ENCODE measurements at regions not wholly inside any gene's neighbourhood (a gene's known extent, or its start where the extent isn't known, plus 50 kb on each side); places are given as distances from the start of the nearest gene placed in this dataset.
A peak's percentile ranks its signal among the peaks of the same experiment; 100 is the strongest.

DNA sequence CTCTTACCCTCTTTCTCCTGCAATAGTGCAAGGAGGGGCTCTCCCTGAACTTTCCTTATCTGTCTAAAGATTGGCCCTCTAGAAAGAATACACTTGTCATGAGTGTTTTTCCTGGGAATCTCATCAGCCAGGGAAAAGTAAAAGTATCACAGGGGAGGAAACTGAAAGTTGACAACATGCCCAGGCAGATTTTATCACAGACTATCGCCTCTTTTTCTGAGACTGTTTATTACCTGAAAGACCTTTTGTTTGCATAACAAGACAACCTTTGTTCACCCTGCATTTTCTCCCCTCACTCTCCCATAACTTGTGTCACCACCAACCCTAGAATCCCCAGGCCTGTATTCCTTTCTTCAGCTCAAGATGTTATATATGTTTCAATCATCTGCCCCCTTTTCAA lies 794.7 kb upstream of the ADAMTS5 start:
- no peaks in the 10 kb centered on the region for H3K27me3 ChIP-seq (replicated peaks)
- H3K36me3 ChIP-seq (replicated peaks) = no peaks in the 10 kb centered on the region
- in situ Hi-C loops (cut with HindIII; ENCODE audit: low pct_ligation_motif_present, low sequenced_read_pairs) = no loop called here
- DNase-seq = no peak
- TF ChIP-seq, protein P1, sequence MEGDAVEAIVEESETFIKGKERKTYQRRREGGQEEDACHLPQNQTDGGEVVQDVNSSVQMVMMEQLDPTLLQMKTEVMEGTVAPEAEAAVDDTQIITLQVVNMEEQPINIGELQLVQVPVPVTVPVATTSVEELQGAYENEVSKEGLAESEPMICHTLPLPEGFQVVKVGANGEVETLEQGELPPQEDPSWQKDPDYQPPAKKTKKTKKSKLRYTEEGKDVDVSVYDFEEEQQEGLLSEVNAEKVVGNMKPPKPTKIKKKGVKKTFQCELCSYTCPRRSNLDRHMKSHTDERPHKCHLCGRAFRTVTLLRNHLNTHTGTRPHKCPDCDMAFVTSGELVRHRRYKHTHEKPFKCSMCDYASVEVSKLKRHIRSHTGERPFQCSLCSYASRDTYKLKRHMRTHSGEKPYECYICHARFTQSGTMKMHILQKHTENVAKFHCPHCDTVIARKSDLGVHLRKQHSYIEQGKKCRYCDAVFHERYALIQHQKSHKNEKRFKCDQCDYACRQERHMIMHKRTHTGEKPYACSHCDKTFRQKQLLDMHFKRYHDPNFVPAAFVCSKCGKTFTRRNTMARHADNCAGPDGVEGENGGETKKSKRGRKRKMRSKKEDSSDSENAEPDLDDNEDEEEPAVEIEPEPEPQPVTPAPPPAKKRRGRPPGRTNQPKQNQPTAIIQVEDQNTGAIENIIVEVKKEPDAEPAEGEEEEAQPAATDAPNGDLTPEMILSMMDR (IDR thresholded peaks at IDR 0.05; ENCODE audit: low read depth, low read length, missing control alignments) = no peak
- no peak overlapping the region for H3K27ac ChIP-seq
- H3K4me3 ChIP-seq (ENCODE audit: low read depth, low read length) = no peak overlapping the region

DNA sequence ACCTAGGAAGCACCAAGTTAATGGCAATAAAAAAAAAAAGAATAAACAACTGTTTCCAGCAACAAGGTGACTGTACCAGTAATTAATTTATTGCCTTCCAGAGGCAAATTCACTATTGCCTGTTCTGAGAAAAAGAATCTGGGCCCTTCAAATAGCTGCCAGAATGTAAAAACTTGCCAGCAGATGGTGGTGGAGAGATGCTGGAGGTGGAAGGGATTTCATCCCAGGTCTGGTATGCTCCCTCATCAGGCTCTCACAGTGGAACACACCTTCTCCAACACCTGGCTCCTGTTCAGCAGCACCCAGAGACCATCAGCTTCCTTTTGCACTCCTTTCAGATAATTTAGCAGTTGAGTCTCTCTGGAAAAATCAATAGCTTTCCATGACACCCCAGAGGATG lies 792.9 kb upstream of the ADAMTS5 start:
- in situ Hi-C loops (cut with HindIII; ENCODE audit: low pct_ligation_motif_present, low sequenced_read_pairs) = no loop called here
- TF ChIP-seq, protein P1 (IDR thresholded peaks at IDR 0.05; ENCODE audit: low read depth, low read length, missing control alignments) = peak; percentile 30
- no peak overlapping the region for H3K4me3 ChIP-seq (ENCODE audit: low read depth, low read length)
- no peaks in the 10 kb centered on the region for H3K27me3 ChIP-seq (replicated peaks)
- no peaks in the 10 kb centered on the region for H3K36me3 ChIP-seq (replicated peaks)
- no peak overlapping the region for H3K27ac ChIP-seq
- DNase-seq = no peak

DNA sequence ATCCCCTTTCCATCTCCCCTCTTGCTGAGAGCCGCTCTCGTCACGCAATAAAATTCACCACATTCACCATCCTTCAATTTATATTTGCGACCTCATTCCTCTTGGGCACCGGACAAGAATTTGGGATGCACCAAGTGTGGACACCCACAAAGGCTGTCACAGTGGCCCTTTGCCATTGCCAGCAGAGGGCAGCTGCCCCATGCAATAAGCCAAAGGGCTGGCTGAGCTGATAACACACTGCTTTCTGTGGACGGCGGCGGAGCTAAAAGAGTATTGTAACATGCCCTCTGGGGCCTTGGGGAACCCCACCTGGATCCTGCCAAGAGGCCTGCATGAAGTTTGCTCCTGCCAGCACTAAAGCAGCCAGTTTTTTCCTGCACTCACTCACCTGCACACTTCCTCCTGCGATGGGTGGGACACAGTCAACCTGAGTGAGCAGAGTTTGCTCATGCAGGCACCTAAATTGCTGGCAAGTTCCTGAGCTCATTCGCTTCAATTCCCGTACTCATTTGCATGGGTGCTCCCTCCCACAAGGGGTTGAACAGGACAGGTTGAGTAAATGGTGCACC lies 792.3 kb upstream of the ADAMTS5 start:
- Histone ChIP-seq H3K27ac (no peak overlapping the region), H3K36me3 (replicated peaks) (no peaks in the 10 kb centered on the region), H3K27me3 (replicated peaks) (no peaks in the 10 kb centered on the region), H3K4me3 (ENCODE audit: low read depth, low read length) (no peak overlapping the region)
- TF ChIP-seq, protein P1 (IDR thresholded peaks at IDR 0.05; ENCODE audit: low read depth, low read length, missing control alignments) = peak; percentile 60
- no peak for DNase-seq
- in situ Hi-C loops (cut with HindIII; ENCODE audit: low pct_ligation_motif_present, low sequenced_read_pairs) = no loop called here

DNA sequence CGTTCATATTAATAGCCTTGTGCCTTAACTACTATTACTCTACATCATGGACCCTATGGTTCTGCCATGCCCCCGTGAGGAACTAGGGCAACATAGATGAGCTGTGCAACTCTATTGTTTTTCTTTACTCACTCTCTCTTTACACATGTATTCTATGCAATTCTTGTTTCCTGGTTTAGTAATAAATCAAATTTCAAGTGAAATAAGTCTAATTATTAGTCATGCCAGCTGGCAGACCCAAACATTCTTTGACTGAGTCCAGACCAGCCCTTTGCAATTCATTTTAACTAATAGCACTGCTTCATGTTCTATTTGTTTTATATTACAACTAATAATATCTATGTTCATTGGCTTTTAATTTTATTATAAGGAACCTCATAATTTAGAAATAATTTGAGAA lies 789.3 kb upstream of the ADAMTS5 start:
- H3K27ac ChIP-seq = no peak overlapping the region
- in situ Hi-C loops (cut with HindIII; ENCODE audit: low pct_ligation_motif_present, low sequenced_read_pairs) = no loop called here
- H3K4me3 ChIP-seq (ENCODE audit: low read depth, low read length) = no peak overlapping the region
- H3K36me3 ChIP-seq (replicated peaks) = no peaks in the 10 kb centered on the region
- no peaks in the 10 kb centered on the region for H3K27me3 ChIP-seq (replicated peaks)
- DNase-seq = no peak
- TF ChIP-seq, protein P1 (IDR thresholded peaks at IDR 0.05; ENCODE audit: low read depth, low read length, missing control alignments) = no peak

DNA sequence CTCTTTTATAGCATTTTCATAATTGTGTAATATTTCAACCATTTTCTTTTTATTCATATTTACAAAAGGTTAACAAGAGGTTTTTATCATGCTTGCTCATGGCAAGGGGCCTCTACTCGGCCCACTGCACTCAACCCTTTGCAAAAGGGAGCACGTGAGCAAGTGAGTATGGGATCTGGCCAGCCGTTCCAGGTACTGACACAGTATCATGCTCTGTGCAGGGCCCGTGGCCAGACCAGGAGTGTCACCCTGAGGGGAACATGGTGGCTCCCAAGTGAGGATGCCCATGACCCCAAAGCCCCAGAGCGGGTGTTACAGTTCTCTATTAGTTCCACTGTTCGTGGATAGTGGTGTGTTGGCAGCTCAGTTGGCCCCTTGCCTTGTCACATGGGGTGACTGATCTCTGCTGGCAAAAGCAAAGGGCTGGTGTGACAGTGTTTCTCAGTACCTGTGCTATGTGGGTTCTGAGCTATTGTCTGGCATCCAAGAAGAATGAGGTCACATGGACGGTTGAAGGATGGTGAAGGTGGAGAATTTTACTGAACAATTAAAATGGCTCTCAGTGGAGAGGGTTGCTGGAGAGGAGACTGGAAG lies 777.2 kb upstream of the ADAMTS5 start:
- TF ChIP-seq, protein P1 (IDR thresholded peaks at IDR 0.05; ENCODE audit: low read depth, low read length, missing control alignments) = no peak
- no peak for DNase-seq
- H3K27ac ChIP-seq = no peak overlapping the region
- no peak overlapping the region for H3K4me3 ChIP-seq (ENCODE audit: low read depth, low read length)
- in situ Hi-C loops (cut with HindIII; ENCODE audit: low pct_ligation_motif_present, low sequenced_read_pairs) = no loop called here
- no peaks in the 10 kb centered on the region for H3K27me3 ChIP-seq (replicated peaks)
- no peaks in the 10 kb centered on the region for H3K36me3 ChIP-seq (replicated peaks)

DNA sequence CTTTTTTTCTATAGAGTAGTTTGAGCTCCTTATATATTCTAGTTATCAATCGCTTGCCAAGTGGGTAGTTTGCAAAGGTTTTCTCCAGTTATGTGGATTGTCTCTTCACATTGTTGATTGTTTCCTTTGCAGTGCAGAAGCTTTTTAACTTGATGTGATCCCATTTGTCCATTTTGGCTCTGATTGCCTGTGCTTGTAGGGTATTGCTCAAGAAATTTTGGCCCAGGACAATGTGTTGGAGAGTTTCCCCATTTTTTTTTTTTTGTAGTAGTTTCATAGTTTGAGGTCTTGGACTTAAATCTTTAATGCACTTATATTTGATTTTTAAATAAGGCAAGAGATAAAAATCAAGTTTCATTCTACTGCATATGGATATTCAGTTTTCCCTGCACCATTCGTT lies 774.8 kb upstream of the ADAMTS5 start:
- Histone ChIP-seq H3K36me3 (replicated peaks) (no peaks in the 10 kb centered on the region), H3K27ac (no peak overlapping the region), H3K4me3 (ENCODE audit: low read depth, low read length) (no peak overlapping the region), H3K27me3 (replicated peaks) (no peaks in the 10 kb centered on the region)
- TF ChIP-seq, protein P1 (IDR thresholded peaks at IDR 0.05; ENCODE audit: low read depth, low read length, missing control alignments) = no peak
- DNase-seq = no peak
- in situ Hi-C loops (cut with HindIII; ENCODE audit: low pct_ligation_motif_present, low sequenced_read_pairs) = no loop called here

Measured in brain microvascular endothelial cell (primary cell).